GM12878 (cell line): ENCODE measurements at regions not wholly inside any gene's neighbourhood (a gene's known extent, or its start where the extent isn't known, plus 50 kb on each side); places are given as distances from the start of the nearest gene placed in this dataset.

Experiments used
- CTCF ChIP-seq, 3 experiments: IDR thresholded peaks in 2 of 3; conservative IDR thresholded peaks in 1 of 3; 2 replicates each; pipeline ENCODE4 v1.5.1; 2011; ENCODE audit warnings: low read depth in 3 of 3, low read length in 3 of 3, mild to moderate bottlenecking in 3 of 3, control low read depth in 2 of 3, moderate library complexity in 2 of 3, inconsistent platforms in 1 of 3, mixed read lengths in 1 of 3; ENCODE audit not compliant: control insufficient read depth in 2 of 3, insufficient read depth in 1 of 3; ENCODE audit errors: extremely low read depth in 1 of 3
- JUND ChIP-seq: IDR thresholded peaks from 2 replicates; pipeline ENCODE4 v1.6.1; 2012; ENCODE audit warnings: low read depth, mild to moderate bottlenecking, low read length, improper control_type of control experiment, moderate library complexity
- LARP7 ChIP-seq: fragments of 450-650 bp; IDR thresholded peaks from 2 replicates; pipeline ENCODE4 v1.6.1; 2017; ENCODE audit warnings: mild to moderate bottlenecking
- NFYB ChIP-seq: IDR thresholded peaks from 2 replicates; pipeline ENCODE4 v1.6.1; 2011; ENCODE audit warnings: low read depth, mild to moderate bottlenecking, low read length, improper control_type of control experiment, moderate library complexity; ENCODE audit not compliant: insufficient read depth
- RAD21 ChIP-seq: IDR thresholded peaks from 2 replicates; pipeline ENCODE4 v1.6.1; 2011; ENCODE audit warnings: mild to moderate bottlenecking, low read depth, low read length, moderate library complexity; ENCODE audit not compliant: insufficient read depth
- SRF ChIP-seq, 2 experiments: IDR thresholded peaks; 2 replicates each; pipeline ENCODE4 v1.6.1; 2011; ENCODE audit warnings: low read depth in 2 of 2, low read length in 2 of 2, mild to moderate bottlenecking in 1 of 2, moderate library complexity in 1 of 2
- TCF7 ChIP-seq: IDR thresholded peaks from 2 replicates; pipeline ENCODE4 v1.6.1; 2014; ENCODE audit warnings: antibody characterized with exemption, borderline replicate concordance

- no peak for TF ChIP-seq RAD21
- no peak for TF ChIP-seq LARP7
- TF ChIP-seq NFYB, result no peak
- no peak for TF ChIP-seq JUND
- no peak for TF ChIP-seq CTCF (IDR thresholded peaks at IDR 0.05 in 2 of 3, conservative IDR thresholded peaks at IDR 0.05 in 1 of 3; ENCODE audit: control insufficient read depth in 2 of 3, extremely low read depth in 1 of 3, insufficient read depth in 1 of 3, low read depth in 3 of 3, low read length in 3 of 3)
- no peak for TF ChIP-seq SRF (IDR thresholded peaks at IDR 0.05; ENCODE audit: low read depth in 2 of 2, low read length in 2 of 2)
- TF ChIP-seq TCF7, result no peak
Observed at GRCh38 chr18:77990901-77991300, 741.3 kb downstream of the GALR1 start.
